PC-9 (cell line): ENCODE measurements at regions not wholly inside any gene's neighbourhood (a gene's known extent, or its start where the extent isn't known, plus 50 kb on each side); places are given as distances from the start of the nearest gene placed in this dataset.
"Not testable (repeated sequence)": the region's sequence is repeated elsewhere in the genome, so short reads cannot be mapped to it uniquely, and the experiment has no call there.

Source experiments
- CTCF ChIP-seq: fragments of 200-600 bp; sonication (generic); conservative IDR thresholded peaks from 2 replicates; pipeline ENCODE4 v1.6.1; 2017; ENCODE audit warnings: mixed run types, antibody characterized with exemption, mild to moderate bottlenecking, moderate library complexity
- EZH2 ChIP-seq: fragments of 200-600 bp; sonication (generic); IDR thresholded peaks from 2 replicates; pipeline ENCODE4 v1.8.0; 2017; ENCODE audit warnings: antibody characterized with exemption, low read depth

GRCh38 chr1:148320079-148320478 is 163.0 kb downstream of the PPIAL4G start:
- not testable (repeated sequence) for TF ChIP-seq CTCF, EZH2
